T-helper 2 cell (primary cell): ENCODE measurements at regions not wholly inside any gene's neighbourhood (a gene's known extent, or its start where the extent isn't known, plus 50 kb on each side); places are given as distances from the start of the nearest gene placed in this dataset.

Source experiments
- DNase-seq, 5 experiments: peaks; one replicate each; pipeline versions ENCODE4 v3.0.0 to v3.0.0-alpha.2; 2012 to 2022

DNA sequence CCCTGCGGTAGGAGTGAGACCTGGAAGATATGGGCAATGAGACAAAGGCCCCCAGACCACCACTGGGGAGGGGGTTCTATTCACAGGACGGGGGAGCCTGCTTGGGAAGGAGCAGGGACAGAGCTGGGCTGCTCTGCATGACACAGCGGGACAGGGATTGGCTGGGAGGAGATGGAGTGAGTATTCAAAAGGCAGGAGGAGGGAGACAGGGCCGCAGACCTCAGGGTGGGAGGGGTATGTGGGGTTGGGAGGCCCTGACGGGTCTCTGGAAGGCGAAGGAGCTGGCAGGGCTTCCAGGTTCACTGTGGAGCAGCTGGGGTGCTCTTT, 60.8 kb upstream of the RPS6KA2 start:
- DNase-seq, result no peak

DNA sequence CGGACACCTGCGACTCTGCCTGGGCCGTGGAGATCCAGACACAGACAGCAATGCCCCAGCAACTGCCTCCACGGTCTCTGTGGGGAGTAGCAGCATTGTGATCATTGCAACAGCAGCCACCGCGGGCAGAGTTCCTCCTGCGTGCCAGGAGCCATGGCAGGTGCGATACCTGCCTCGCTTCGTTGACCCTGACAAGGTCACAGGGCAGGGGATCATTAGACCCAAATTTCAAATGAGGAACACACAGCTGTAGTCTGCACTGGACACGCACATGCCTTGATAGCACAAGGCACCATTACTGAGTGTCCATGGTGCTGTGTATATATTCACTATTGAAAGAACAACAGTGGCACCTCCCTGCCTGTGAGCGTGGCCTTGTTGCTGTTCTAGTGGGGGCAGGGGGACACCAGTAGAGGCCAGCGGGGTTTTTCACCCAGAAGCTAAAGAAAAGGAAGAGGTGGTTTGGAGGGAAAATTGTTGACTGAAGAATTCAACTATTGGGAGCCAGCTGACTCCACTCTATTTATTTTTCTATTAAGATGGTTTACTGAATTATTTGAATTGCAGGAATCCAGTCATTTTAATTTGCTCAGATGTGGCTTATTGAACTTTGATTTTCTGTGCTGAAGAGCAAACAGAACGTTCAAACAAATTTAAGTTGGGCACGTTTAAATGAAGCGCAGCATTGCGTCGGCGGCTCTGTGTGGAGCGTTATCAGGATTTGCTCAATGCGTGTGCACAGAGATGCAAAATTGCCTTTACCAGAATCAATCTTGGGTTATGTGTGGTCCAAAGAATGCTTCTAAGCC, 60.2 kb upstream of the RPS6KA2 start:
- no peak for DNase-seq

- DNase-seq, result no peak
Measured at GRCh38 chr6:166686317-166686716, 59.3 kb upstream of the RPS6KA2 start.

DNA sequence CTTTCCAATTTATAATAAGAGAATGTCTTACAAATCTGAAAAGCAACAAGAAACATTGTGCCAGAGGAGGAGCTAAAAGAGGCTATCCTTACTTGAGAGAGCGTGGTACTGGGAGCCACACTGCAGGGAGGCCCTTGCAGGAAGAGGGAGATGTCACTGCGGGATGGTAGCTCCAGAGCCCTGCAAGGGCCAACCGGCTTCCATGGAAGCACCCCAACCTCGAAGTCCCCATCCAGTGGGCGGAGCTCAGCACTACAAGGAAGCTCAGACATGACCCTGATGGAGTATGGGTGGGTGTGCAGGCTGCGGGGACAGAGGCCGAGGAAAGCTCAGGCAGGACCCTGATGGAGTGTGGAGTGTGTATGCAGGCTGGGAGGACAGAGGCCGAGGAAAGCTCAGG, 57.8 kb upstream of the RPS6KA2 start:
- DNase-seq, result no peak

DNA sequence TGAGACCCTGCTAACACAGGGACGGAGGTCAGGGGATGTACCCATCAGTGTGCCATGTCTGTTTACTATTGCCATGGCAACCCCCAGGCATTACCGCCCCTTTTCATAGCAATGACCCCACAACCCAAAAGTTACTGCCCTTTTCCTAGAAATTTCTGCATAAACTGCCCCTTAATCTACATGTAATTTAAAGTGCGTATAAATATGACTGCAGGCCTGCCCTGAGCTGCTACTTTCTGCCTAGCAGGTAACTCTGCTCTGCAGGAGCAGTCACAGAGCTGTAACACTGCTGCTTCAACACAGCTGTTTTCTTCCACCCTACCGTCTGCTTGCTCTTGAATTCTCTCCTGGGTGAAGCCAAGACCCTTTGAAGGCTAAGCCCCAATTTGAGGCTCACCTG, 57.1 kb upstream of the RPS6KA2 start:
- DNase-seq, result no peak

- DNase-seq, result no peak
Measured at GRCh38 chr6:166683477-166683876, 56.4 kb upstream of the RPS6KA2 start.

- DNase-seq, result no peak
Measured at GRCh38 chr6:166679566-166679965, 52.5 kb upstream of the RPS6KA2 start.

- no peak for DNase-seq
Measured at GRCh38 chr6:166678426-166678825, 51.4 kb upstream of the RPS6KA2 start.

DNA sequence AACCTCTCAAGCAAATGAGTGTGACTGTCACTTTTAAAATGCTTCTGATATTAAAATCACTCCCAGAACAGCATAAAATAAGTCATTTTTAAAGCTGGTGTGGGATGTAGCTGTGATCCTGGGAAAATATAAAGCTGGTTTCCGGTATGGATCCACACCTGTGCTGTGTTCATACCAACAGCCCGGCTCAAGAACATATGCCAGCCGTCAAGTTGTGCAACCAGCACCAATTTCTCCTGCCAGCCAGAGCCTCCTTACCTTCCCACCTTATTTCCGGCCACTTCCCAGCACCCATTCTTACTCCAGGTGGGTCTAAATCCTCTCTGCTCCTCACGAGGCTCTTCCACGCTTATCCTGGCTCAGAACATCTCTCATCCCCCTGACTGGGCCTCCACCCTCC, 50.9 kb upstream of the RPS6KA2 start:
- no peak for DNase-seq
